K562 (cell line): ENCODE measurements at regions not wholly inside any gene's neighbourhood (a gene's known extent, or its start where the extent isn't known, plus 50 kb on each side); places are given as distances from the start of the nearest gene placed in this dataset.

ENCODE experiments used
- ATAC-seq: fragments of 200-7000 bp; cut with Tn5 transposase; 3 replicates; pipeline ENCODE4 v1.9.1; 2020; ENCODE audit warnings: moderate library complexity
- BruUV-seq: library from RNA; stranded (reverse); fragments of 400-500 nt; replicated peaks from 2 replicates; lab custom pipeline; 2021; lab: Mats Ljungman, UMichigan
- CTCF ChIA-PET: fragments of 300-600 bp; formaldehyde crosslinking; extraction: SDS; loops from one replicate; lab custom pipeline; 2021; ENCODE audit warnings: low intra/inter-chr PET ratio; lab: Yijun Ruan, JAX
- POLR2A ChIA-PET: fragments of 300-600, 350-650 bp; sonication (Branson Sonifier 250); formaldehyde crosslinking; extraction: SDS; loops from one replicate; lab custom pipeline; 2021; ENCODE audit warnings: antibody characterized with exemption, inconsistent platforms; lab: Yijun Ruan, JAX
- DNase-seq, 4 experiments: peaks; one replicate each; pipeline versions ENCODE4 v3.0.0 to v3.0.0-alpha.2; 2011 to 2018; ENCODE audit warnings: low spot score in 3 of 4, mixed read lengths in 3 of 4; ENCODE audit errors: extremely low read depth in 1 of 4
- FAIRE-seq: peaks from 2 replicates; lab custom pipeline; 2011; peaks lifted over from hg19 to GRCh38; lab: Jason Lieb, UNC
- H2AFZ ChIP-seq: 2 replicates; pipeline ENCODE4 v1.6.0; 2011; ENCODE audit warnings: low read depth, low read length, control low read depth, inconsistent platforms
- H3K27ac ChIP-seq: fragments of 200-600 bp; 3 replicates; pipeline ENCODE4 v1.8.0; 2011; ENCODE audit warnings: low read depth, mild to moderate bottlenecking, control low read depth, inconsistent platforms, low read length, moderate library complexity, mixed read lengths; ENCODE audit errors: extremely low read depth
- H3K27me3 ChIP-seq, 2 experiments: fragments of 300-600 bp in 1 of 2; 2 replicates in 1 of 2; 3 replicates in 1 of 2; pipeline versions ENCODE4 v1.6.0 to v1.8.0; 2011; ENCODE audit warnings: inconsistent platforms in 2 of 2, low read length in 2 of 2, mild to moderate bottlenecking in 1 of 2, mixed read lengths in 1 of 2, moderate library complexity in 1 of 2; ENCODE audit not compliant: control insufficient read depth in 2 of 2, insufficient read depth in 2 of 2
- H3K36me3 ChIP-seq: fragments of 300-600 bp; 3 replicates; pipeline ENCODE4 v1.8.0; 2011; ENCODE audit warnings: mild to moderate bottlenecking, low read length, inconsistent platforms; ENCODE audit not compliant: control insufficient read depth, insufficient read depth
- H3K4me1 ChIP-seq, 2 experiments: fragments of 200-600 bp in 1 of 2; replicated peaks in 1 of 2; 2 replicates in 1 of 2; 3 replicates in 1 of 2; pipeline versions ENCODE4 v1.5.1 to v1.8.0; 2011; ENCODE audit warnings: inconsistent platforms in 2 of 2, low read length in 2 of 2, mild to moderate bottlenecking in 1 of 2, mixed read lengths in 1 of 2, moderate library complexity in 1 of 2; ENCODE audit not compliant: control insufficient read depth in 2 of 2, insufficient read depth in 2 of 2
- H3K4me2 ChIP-seq: 2 replicates; pipeline ENCODE4 v1.6.1; 2011; ENCODE audit warnings: low read length, control low read depth, inconsistent platforms, mixed read lengths; ENCODE audit not compliant: insufficient read depth
- H3K4me3 ChIP-seq: fragments of 200-600 bp; sonication (generic), shearing (Covaris generic); 2 replicates; pipeline ENCODE4 v1.5.1; 2016; ENCODE audit warnings: control low read depth, inconsistent platforms
- H3K79me2 ChIP-seq: fragments of 200-600 bp; 3 replicates; pipeline ENCODE4 v1.8.0; 2011; ENCODE audit warnings: low read length, inconsistent platforms; ENCODE audit not compliant: control insufficient read depth, insufficient read depth
- H3K9ac ChIP-seq, 2 experiments: 2 replicates each; pipeline versions ENCODE4 v1.6.0 to v1.6.1; 2011; ENCODE audit warnings: low read depth in 2 of 2, low read length in 2 of 2, control low read depth in 1 of 2, inconsistent platforms in 1 of 2, mild to moderate bottlenecking in 1 of 2, mixed read lengths in 1 of 2; ENCODE audit not compliant: insufficient read depth in 1 of 2
- H3K9me1 ChIP-seq: one replicate; pipeline ENCODE4 v1.6.0; 2011; ENCODE audit warnings: inconsistent platforms, mild to moderate bottlenecking, low read length, moderate library complexity; ENCODE audit not compliant: control insufficient read depth, insufficient read depth
- H3K9me3 ChIP-seq: replicated peaks from 2 replicates; pipeline ENCODE4 v1.5.1; 2011; ENCODE audit warnings: low read depth, low read length, inconsistent platforms; ENCODE audit not compliant: control insufficient read depth, insufficient read depth
- H4K20me1 ChIP-seq: replicated peaks from 2 replicates; pipeline ENCODE4 v1.6.1; 2011; ENCODE audit warnings: low read length, inconsistent platforms, mixed read lengths; ENCODE audit not compliant: control insufficient read depth, insufficient read depth
- BMI1 ChIP-seq: fragments of 150-350 bp; IDR thresholded peaks from 2 replicates; pipeline ENCODE4 v1.6.1; 2014; ENCODE audit warnings: low read length
- GABPB2 ChIP-seq: fragments of 250-450 bp; sonication (Bioruptor Pico); conservative IDR thresholded peaks from 2 replicates; pipeline ENCODE4 v1.5.1; 2021; ENCODE audit warnings: mild to moderate bottlenecking
- GTF2A2 ChIP-seq: IDR thresholded peaks from 2 replicates; pipeline ENCODE4 v1.6.1; 2016; ENCODE audit warnings: mild to moderate bottlenecking, missing genetic modification characterization, missing compliant biosample characterization
- PHF20 ChIP-seq: fragments of 450-650 bp; IDR thresholded peaks from 2 replicates; pipeline ENCODE4 v1.6.1; 2018; ENCODE audit not compliant: partially characterized antibody
- RBBP5 ChIP-seq: fragments of 200-600 bp; sonication (generic); IDR thresholded peaks from 2 replicates; pipeline ENCODE4 v1.6.1; 2012; ENCODE audit warnings: borderline replicate concordance, mild to moderate bottlenecking, low read length, control low read depth, inconsistent platforms; ENCODE audit not compliant: insufficient read depth, poor library complexity, severe bottlenecking
- SIRT6 ChIP-seq: IDR thresholded peaks from one replicate; pipeline ENCODE4 v1.6.1; 2012; ENCODE audit warnings: low read depth, mild to moderate bottlenecking, control low read depth, inconsistent platforms, low read length, moderate library complexity
- SMARCB1 ChIP-seq: IDR thresholded peaks from 2 replicates; pipeline ENCODE4 v1.6.1; 2011; ENCODE audit warnings: improper control_type of control experiment, low read depth; ENCODE audit not compliant: insufficient read length
- SRSF1 ChIP-seq: fragments of 200-400 bp; formaldehyde crosslinking; IDR thresholded peaks from 2 replicates; pipeline ENCODE4 v1.6.1; 2017; ENCODE audit warnings: mild to moderate bottlenecking, low read depth, low read length, moderate library complexity
- TBP ChIP-seq: optimal IDR thresholded peaks from 2 replicates; pipeline ENCODE3; 2011; ENCODE audit warnings: low read depth, low read length, improper control_type of control experiment
- ZEB2 ChIP-seq: fragments of 450-650 bp; IDR thresholded peaks from 2 replicates; pipeline ENCODE4 v1.6.1; 2016
- ZNF778 ChIP-seq: fragments of 450-650 bp; formaldehyde crosslinking; IDR thresholded peaks from 2 replicates; pipeline ENCODE4 v1.4.0; 2020; ENCODE audit warnings: mild to moderate bottlenecking, moderate library complexity
- WGBS: fragments of 100-300 bp; shearing (Covaris generic); methylation state at CpG from one replicate; pipeline ENCODE4 v1.1.6; 2016; ENCODE audit warnings: low coverage, mixed read lengths; ENCODE audit not compliant: insufficient coverage; ENCODE audit errors: missing lambda C conversion rate; 5-methylcytosine and 5-hydroxymethylcytosine counted together
- in situ Hi-C: fragments of 300-500 bp; cut with MboI; formaldehyde crosslinking; loops from 4 replicates; pipeline ENCODE4 v1.15.0; 2018; ENCODE audit warnings: inconsistent platforms, mixed read lengths
- intact Hi-C: fragments of 100-400 bp; cut with micrococcal nuclease; formaldehyde crosslinking; loops from 2 replicates; pipeline ENCODE4 v1.14.2; 2022
- TF ChIP-seq, protein P1 (sequence below): fragments of 250-450 bp; sonication (Bioruptor Pico); IDR thresholded peaks from 2 replicates; pipeline ENCODE4 v1.5.0; 2022; ENCODE audit warnings: mild to moderate bottlenecking
- TF ChIP-seq, protein P2 (sequence below): sonication (generic); formaldehyde crosslinking; IDR thresholded peaks from 2 replicates; pipeline ENCODE4 v1.5.0; 2020; ENCODE audit warnings: missing genetic modification reagents
- TF ChIP-seq, protein P3 (sequence below): fragments of 450-650 bp; formaldehyde crosslinking; IDR thresholded peaks from 2 replicates; pipeline ENCODE4 v1.4.0; 2022; ENCODE audit warnings: missing genetic modification characterization

DNA sequence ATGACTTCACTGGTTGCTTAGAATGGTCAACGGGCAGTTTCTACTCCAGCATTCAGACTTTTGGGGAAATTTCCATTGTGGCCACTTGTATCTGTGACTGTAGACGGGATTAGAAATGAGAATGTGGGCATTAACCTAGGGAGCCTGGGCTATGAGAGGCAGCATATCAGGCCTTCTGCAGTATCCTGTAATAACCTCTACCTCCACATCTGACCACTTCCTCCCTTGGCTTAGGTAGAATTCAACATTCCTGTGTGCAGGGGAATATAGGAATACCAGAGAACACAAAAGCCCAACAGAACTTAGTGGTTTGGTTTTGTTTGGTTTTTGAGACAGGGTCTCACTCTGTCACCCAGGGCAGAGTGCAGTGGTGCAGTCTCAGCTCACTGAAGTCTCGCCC is 76.4 kb upstream of the HOXC13 start:
- no peak overlapping the region for H3K4me2 ChIP-seq
- H3K36me3 ChIP-seq, result no peaks in the 10 kb centered on the region
- no TSS peak for BruUV-seq
- no peaks in the 10 kb centered on the region for H3K9me3 ChIP-seq
- no peaks in the 10 kb centered on the region for H3K79me2 ChIP-seq
- 0% methylated on average over 3 of the region's 3 CpGs for WGBS
- H3K27me3 ChIP-seq, result peaks cover 0 to 10% of the 10 kb centered on the region in 2 experiments; a peak in 4 of 5 replicates
- no peaks in the 10 kb centered on the region for H3K4me1 ChIP-seq
- H3K9ac ChIP-seq, result no peak overlapping the region
- in situ Hi-C loops, result no loop called here
- CTCF ChIA-PET, result no interaction called here
- no peak overlapping the region for H2AFZ ChIP-seq
- no peak for DNase-seq
- POLR2A ChIA-PET, result no interaction called here
- ATAC-seq, result no peak
- H3K27ac ChIP-seq, result no peak overlapping the region
- intact Hi-C loops, result no loop called here
- H3K9me1 ChIP-seq, result no peaks in the 10 kb centered on the region
- FAIRE-seq, result no peak
- no peak overlapping the region for H3K4me3 ChIP-seq
- H4K20me1 ChIP-seq, result no peaks in the 10 kb centered on the region
- TF ChIP-seq GTF2A2 (tag), result no peak
- TF ChIP-seq RBBP5, result no peak

DNA sequence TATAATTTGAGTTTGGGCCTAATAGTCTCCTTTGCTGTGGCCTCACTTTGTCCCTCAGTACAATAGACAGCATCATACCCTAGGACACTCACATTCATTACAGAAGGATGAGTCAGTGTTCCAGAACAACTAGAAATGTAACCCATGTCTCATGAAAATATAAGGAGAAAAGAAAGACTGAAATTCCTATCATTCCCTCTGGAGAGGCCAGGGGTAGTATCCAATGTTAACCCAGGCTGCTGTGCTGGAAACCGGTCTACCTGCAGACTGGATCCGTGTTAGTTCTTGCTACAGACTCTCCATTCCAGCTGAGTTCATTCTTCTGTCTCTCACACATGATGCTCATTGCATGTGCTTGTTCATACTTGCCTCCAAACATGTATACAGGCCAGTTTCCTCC is 75.8 kb upstream of the HOXC13 start:
- ATAC-seq, result no peak
- H3K4me3 ChIP-seq, result no peak overlapping the region
- H3K27ac ChIP-seq, result no peak overlapping the region
- no peak for FAIRE-seq
- no TSS peak for BruUV-seq
- intact Hi-C loops, result no loop called here
- CTCF ChIA-PET, result no interaction called here
- no peak for DNase-seq
- H3K9me1 ChIP-seq, result no peaks in the 10 kb centered on the region
- no peaks in the 10 kb centered on the region for H3K9me3 ChIP-seq
- H3K27me3 ChIP-seq, result peaks cover 0 to 7% of the 10 kb centered on the region in 2 experiments; a peak in 4 of 5 replicates
- POLR2A ChIA-PET, result interaction anchor here (0.6 kb wide), 1 partner anchor 280 kb away, joined by 3 read pairs; no protein-coding TSS in a partner anchor
- no peaks in the 10 kb centered on the region for H3K36me3 ChIP-seq
- no peaks in the 10 kb centered on the region; a peak in 2 of 5 replicates for H3K4me1 ChIP-seq
- no peak overlapping the region for H3K4me2 ChIP-seq
- WGBS, result 0% methylated on average over 2 of the region's 2 CpGs
- no peak overlapping the region for H2AFZ ChIP-seq
- no peak overlapping the region for H3K9ac ChIP-seq
- no peaks in the 10 kb centered on the region for H3K79me2 ChIP-seq
- H4K20me1 ChIP-seq, result no peaks in the 10 kb centered on the region
- in situ Hi-C loops, result no loop called here
- TF ChIP-seq ZNF778 (no peak), BMI1 (no peak), SMARCB1 (no peak), SIRT6 (no peak), SRSF1 (no peak), GABPB2 (CRISPR knock-in tag) (no peak), PHF20 (no peak), TBP (no peak), ZEB2 (no peak)
- TF ChIP-seq, protein P1, sequence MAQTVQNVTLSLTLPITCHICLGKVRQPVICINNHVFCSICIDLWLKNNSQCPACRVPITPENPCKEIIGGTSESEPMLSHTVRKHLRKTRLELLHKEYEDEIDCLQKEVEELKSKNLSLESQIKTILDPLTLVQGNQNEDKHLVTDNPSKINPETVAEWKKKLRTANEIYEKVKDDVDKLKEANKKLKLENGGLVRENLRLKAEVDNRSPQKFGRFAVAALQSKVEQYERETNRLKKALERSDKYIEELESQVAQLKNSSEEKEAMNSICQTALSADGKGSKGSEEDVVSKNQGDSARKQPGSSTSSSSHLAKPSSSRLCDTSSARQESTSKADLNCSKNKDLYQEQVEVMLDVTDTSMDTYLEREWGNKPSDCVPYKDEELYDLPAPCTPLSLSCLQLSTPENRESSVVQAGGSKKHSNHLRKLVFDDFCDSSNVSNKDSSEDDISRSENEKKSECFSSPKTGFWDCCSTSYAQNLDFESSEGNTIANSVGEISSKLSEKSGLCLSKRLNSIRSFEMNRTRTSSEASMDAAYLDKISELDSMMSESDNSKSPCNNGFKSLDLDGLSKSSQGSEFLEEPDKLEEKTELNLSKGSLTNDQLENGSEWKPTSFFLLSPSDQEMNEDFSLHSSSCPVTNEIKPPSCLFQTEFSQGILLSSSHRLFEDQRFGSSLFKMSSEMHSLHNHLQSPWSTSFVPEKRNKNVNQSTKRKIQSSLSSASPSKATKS, result no peak
- TF ChIP-seq, protein P2, sequence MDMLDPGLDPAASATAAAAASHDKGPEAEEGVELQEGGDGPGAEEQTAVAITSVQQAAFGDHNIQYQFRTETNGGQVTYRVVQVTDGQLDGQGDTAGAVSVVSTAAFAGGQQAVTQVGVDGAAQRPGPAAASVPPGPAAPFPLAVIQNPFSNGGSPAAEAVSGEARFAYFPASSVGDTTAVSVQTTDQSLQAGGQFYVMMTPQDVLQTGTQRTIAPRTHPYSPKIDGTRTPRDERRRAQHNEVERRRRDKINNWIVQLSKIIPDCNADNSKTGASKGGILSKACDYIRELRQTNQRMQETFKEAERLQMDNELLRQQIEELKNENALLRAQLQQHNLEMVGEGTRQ (CRISPR knock-in tag), result no peak
- TF ChIP-seq, protein P3, sequence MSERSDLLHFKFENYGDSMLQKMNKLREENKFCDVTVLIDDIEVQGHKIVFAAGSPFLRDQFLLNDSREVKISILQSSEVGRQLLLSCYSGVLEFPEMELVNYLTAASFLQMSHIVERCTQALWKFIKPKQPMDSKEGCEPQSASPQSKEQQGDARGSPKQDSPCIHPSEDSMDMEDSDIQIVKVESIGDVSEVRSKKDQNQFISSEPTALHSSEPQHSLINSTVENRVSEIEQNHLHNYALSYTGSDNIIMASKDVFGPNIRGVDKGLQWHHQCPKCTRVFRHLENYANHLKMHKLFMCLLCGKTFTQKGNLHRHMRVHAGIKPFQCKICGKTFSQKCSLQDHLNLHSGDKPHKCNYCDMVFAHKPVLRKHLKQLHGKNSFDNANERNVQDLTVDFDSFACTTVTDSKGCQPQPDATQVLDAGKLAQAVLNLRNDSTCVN (CRISPR knock-in tag), result no peak
